HG03066 (cell line): ENCODE measurements at regions not wholly inside any gene's neighbourhood (a gene's known extent, or its start where the extent isn't known, plus 50 kb on each side); places are given as distances from the start of the nearest gene placed in this dataset.
"Not testable (repeated sequence)": the region's sequence is repeated elsewhere in the genome, so short reads cannot be mapped to it uniquely, and the experiment has no call there.

ENCODE experiments used
- ATAC-seq: cut with Tn5 transposase; IDR thresholded peaks from one replicate; pipeline ENCODE4 v1.9.1; 2021; ENCODE audit warnings: low read depth; ENCODE audit not compliant: unreplicated experiment

DNA sequence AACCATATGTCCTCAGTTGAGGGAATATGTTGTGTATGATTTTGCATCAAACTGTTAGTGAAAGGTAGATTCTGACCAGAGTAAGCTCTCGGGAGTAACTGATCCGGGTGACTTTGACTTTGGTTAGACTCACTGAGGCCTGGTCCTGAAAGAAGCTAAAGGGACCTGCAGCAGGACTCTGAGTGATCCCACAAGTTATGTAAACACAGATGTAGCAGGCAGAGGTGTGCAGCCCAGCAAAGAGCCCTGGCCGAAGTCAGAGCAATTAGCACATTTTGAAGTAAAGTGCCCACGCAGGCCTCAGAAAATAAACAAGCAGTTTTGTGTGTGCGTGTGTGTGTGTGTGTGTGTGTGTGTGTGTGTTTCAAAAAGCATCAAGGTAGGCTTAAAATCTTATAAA lies 245.6 kb upstream of the FERD3L start:
- ATAC-seq = no peak

GRCh38 chr7:19381321-19381720 lies 236.1 kb upstream of the FERD3L start:
- ATAC-seq = no peak

GRCh38 chr7:19378345-19378714 lies 233.1 kb upstream of the FERD3L start:
- no peak for ATAC-seq

GRCh38 chr7:19377611-19378344 lies 232.6 kb upstream of the FERD3L start:
- no peak for ATAC-seq

GRCh38 chr7:19376538-19376937 lies 231.3 kb upstream of the FERD3L start:
- ATAC-seq = no peak

- ATAC-seq = no peak
Measured at GRCh38 chr7:19375976-19376375, 230.8 kb upstream of the FERD3L start.

GRCh38 chr7:19373334-19373733 lies 228.1 kb upstream of the FERD3L start:
- no peak for ATAC-seq

- no peak for ATAC-seq
Measured at GRCh38 chr7:19369806-19370205, 224.6 kb upstream of the FERD3L start.

DNA sequence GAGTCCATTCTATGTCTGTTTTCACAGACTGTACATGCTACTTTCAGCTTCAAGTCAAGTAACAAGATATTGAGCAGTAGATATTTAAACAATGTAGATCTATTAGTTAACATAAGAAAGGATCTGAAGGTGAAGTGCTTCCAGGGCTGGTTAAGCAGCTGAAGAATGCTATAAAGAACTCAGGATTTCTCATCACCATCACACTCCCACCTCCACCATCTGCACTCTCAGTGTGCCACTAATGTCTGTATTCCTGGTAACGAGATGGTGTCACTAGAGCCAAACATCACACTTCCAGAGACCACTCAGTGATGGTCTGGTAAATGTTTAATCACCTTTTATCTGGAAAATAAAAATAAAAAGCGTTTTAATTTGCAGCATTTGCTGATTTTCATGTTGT lies 224.0 kb upstream of the FERD3L start:
- ATAC-seq = no peak

DNA sequence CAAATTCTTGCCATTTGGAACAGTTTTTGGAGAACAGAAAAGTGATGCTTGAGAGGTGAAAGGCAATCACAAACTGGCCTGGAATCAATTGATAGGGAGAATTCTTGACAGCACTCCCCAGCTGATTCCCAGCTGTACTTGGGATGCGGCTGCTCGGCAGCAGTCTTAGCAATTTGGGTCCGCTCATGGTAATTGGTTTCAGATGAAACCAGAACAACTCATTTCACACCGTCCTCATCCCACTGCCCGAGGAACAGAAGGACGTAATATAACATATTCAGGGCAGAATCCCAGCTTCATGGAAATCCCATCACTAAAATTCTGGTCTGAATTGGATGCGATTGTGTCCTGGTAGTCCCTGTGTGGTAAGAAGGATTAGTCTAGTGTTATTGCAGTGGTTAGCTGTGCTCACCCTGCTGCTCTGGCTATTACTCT lies 223.3 kb upstream of the FERD3L start:
- ATAC-seq = no peak

- no peak for ATAC-seq
Measured at GRCh38 chr7:19364950-19365349, 219.7 kb upstream of the FERD3L start.

GRCh38 chr7:19362099-19362498 lies 216.9 kb upstream of the FERD3L start:
- ATAC-seq = no peak

GRCh38 chr7:19353180-19353579 lies 208.0 kb upstream of the FERD3L start:
- ATAC-seq = no peak

GRCh38 chr7:19352305-19352695 lies 207.1 kb upstream of the FERD3L start:
- ATAC-seq = no peak

GRCh38 chr7:19351341-19352304 lies 206.4 kb upstream of the FERD3L start:
- no peak for ATAC-seq

GRCh38 chr7:19339512-19339911 lies 194.3 kb upstream of the FERD3L start:
- ATAC-seq = no peak

DNA sequence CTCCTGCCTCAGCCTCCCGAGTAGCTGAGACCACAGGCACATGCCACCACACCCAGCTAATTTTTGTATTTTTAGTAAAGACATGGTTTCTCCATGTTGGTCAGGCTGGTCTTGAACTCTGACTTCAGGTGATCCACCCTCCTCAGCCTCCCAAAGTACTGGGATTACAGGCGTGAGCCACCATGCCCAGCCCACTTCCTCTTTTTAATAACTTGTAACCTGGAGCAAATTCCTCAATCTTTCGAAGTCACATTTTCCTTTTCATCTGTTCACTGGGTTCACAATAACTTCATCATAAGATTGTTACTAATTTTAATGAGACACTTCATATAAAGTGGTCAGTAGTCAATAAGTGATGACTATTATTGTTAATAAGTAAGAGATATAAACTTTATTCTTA lies 193.3 kb upstream of the FERD3L start:
- not testable (repeated sequence) for ATAC-seq

DNA sequence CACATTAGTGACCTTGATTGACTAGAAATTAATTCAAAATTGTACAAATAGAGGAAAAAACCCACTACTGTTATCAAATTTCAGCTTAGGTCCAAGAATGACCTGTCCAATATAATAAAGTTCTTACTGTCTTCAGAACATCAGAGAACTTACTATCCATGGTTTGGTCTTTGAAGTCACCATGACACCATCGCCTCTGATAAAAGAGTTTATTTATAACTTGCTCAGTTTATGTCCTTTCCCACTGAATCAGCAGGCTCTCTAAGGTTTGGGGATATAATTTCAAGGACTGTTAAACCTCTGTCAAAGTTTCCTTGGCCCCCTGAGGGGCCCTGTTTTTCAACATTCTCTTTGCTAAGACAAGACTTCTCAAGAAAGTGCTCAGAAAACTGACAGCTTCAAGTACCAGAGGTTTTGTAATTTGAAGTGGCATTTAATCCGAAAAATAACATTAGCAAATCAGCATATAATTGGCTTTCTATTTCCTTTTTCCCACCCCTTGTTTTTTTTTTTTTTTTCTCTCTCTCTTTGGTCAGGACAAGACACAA lies 191.7 kb upstream of the FERD3L start:
- no peak for ATAC-seq

- no peak for ATAC-seq
Measured at GRCh38 chr7:19333706-19334105, 188.5 kb upstream of the FERD3L start.

GRCh38 chr7:19327018-19327417 lies 181.8 kb upstream of the FERD3L start:
- no peak for ATAC-seq

- ATAC-seq = no peak
Measured at GRCh38 chr7:19322002-19322401, 176.8 kb upstream of the FERD3L start.
